ENCODE measurements at regions not wholly inside any gene's neighbourhood (a gene's known extent, or its start where the extent isn't known, plus 50 kb on each side); places are given as distances from the start of the nearest gene placed in this dataset.
A peak's percentile ranks its signal among the peaks of the same experiment; 100 is the strongest.

DNA sequence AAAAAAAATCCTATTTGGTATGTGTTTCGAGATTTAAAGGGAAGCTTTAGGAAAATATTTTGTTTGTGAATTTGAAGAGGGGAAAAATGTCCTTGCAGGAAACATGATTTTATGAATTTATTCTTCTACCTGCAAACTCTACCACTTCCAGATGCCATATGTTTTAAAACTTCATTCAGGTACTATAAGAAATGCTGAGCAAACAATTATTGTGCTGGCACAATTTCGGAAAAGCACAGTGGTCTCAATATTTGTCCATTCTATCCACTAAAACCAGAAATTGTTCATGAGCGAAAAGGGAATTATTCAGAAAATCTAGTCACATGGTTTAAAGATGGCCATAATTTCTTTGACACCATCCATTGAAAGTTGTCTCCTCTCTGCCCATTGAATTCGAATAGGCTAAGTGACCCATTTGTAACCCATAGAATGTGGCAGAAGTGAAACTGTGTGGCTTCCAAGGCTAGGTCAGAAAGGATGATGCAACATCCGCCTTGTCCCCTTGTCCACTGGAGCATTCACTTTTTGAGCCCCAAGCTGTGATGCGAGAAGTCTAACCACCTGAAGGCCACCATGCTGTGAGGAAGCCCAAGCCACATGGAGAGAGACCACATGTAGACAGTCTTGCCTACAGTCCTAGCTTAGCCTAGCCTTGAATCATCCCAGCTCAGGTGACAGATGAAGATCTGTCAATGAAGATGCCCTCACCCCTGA, 189.8 kb upstream of the PRKCQ start:
- no peak for DNase-seq (ENCODE audit: low read depth)

DNA sequence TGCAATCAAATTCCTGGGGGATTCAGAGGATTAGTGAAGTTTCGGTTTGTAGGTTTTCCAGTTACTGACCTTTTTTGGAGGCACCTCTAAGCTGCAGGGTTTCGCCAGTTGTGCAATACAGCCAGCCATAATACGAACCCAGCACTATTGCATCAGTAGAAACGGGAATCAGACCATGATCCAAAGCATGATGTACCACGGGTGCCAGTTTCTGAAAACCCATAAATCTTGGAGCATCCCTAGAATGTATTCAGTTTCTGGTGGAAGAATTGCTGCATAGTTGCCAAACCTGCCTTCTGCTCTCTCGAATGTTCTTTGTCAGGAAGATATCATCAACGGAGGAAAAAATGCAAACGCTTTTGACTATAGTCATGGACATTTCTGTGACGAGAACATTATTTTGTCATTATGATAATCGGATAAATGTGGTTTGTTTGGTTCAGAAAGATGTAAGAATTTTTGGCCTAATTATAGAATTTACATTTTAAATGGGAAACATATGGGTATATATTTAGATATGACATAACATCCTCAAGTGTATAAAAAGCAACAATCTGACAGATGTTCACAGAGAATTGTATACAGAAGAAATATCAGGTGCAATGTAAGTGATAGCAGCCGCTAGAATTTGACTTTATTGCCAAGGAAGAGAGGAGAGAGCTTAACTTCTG, 186.2 kb upstream of the PRKCQ start:
- DNase-seq (ENCODE audit: low read depth): peak; percentile 70

DNA sequence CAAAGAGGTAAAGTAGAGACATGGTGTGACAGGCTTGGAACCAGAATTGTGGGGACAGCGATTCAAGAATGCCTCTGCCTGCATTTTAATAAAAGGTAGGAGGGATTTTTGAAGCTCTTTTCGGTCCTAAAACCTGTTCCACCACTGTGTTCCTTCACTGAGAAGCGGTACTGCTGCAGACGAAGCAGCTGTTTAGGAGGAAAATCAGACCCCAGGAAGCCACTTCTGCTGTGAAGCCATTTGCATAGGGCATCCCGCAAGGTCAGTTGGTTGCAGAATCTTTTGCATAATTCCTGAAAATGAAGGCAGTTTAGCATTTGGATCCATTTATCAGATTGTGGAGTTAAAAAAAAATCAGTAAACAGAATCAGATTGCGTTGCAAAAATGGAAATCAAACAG, 183.3 kb upstream of the PRKCQ start:
- no peak for DNase-seq (ENCODE audit: low read depth)

- no peak for DNase-seq (ENCODE audit: low read depth)
Observed at GRCh38 chr10:6763001-6763400, 182.9 kb upstream of the PRKCQ start.

- DNase-seq (ENCODE audit: low read depth): no peak
Observed at GRCh38 chr10:6759961-6760360, 179.9 kb upstream of the PRKCQ start.

DNA sequence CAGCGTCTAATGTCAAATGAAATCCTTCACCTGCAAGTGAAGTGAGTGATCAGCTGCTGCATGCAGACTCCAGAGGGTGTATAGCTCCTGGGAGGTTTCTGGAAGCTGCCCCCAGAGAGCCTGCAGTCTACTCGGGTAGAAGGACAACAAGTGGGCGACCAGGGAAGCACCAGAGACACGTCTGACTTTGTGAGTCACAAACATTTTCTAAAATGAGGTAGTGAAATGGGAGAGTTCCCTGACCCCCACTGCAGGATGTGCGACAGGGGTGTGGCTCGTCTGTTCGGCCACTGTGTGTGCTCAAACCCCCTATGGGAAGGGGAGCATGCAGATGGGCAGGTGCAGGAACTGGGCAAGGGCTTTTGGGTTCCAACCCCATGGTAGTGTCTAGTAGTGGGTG, 177.1 kb upstream of the PRKCQ start:
- no peak for DNase-seq (ENCODE audit: low read depth)

- DNase-seq (ENCODE audit: low read depth): no peak
Observed at GRCh38 chr10:6756716-6757115, 176.6 kb upstream of the PRKCQ start.

GRCh38 chr10:6755781-6756460, 175.8 kb upstream of the PRKCQ start:
- peak; percentile 68 for DNase-seq (ENCODE audit: low read depth)

DNA sequence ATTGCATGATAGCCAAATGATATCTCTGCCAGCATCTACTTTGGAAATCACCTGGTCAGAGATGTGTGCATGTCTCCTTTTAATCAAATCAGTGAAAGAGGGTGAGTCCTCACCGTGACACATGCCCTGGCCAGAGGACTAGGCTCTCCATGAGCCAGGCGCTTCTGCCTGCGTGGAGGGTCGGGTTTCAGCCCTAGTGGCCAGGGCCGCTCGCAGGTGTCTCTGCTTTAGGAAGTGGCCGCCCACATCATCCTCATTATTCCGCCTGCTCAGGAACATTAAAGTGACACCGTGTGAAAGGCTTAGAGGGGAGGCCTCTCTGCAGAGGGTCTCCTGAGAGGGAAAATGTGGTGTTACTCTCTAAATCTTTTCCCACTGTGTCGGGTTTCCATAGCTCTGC, 173.6 kb upstream of the PRKCQ start:
- DNase-seq (ENCODE audit: low read depth): no peak

GRCh38 chr10:6751363-6751762, 171.3 kb upstream of the PRKCQ start:
- DNase-seq (ENCODE audit: low read depth): no peak

GRCh38 chr10:6748981-6749635, 169.0 kb upstream of the PRKCQ start:
- peak; percentile 34 for DNase-seq (ENCODE audit: low read depth)

DNA sequence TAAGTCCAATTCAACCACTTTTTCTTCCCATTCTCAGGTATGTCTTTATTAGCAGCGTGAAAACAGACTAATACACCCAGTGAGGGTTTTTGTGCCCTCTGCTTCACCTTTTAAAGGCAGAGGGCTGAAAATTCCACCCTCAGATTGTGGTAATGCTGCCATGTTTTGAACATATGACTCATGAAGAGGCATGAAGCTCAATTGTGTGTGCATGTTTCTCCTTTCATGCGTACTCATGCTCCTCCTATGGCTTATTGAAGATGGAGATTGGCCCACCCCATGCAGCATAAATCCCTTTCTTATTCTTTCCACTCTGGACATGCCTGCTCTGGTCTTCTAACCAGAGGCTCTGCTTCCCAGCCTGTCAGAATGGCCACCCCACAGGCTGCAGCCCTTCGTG, 168.0 kb upstream of the PRKCQ start:
- DNase-seq (ENCODE audit: low read depth): no peak

- peak; percentile 59 for DNase-seq (ENCODE audit: low read depth)
Observed at GRCh38 chr10:6746782-6747181, 166.7 kb upstream of the PRKCQ start.

DNA sequence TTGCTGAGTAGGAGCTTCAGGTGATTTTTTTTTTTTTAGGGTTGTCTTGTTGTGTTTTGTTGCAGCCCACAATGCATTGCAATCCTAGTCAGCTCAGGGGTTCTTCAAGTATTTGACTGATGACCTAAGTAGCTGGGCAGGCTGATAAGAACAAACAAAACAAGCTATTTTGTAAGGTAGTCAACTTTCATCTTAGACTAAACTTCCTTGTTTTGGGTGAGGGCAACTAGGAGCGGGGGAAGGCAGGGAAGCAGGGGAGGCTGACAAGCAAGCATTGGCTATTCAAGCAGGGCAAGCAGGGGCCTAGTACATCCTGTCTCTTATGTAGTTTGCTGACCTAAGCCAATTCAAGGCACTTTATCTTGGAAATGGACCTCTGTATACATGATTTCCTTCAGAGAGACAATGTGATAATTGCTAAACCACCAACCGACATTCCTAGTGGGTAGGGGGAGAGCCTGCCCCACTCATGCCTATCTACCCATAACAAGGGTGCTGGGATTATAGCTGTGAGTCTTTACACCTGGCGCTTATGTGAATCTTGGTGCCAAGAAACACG, 163.3 kb upstream of the PRKCQ start:
- DNase-seq (ENCODE audit: low read depth): no peak

GRCh38 chr10:6741541-6741941, 161.5 kb upstream of the PRKCQ start:
- DNase-seq (ENCODE audit: low read depth): peak; percentile 45

DNA sequence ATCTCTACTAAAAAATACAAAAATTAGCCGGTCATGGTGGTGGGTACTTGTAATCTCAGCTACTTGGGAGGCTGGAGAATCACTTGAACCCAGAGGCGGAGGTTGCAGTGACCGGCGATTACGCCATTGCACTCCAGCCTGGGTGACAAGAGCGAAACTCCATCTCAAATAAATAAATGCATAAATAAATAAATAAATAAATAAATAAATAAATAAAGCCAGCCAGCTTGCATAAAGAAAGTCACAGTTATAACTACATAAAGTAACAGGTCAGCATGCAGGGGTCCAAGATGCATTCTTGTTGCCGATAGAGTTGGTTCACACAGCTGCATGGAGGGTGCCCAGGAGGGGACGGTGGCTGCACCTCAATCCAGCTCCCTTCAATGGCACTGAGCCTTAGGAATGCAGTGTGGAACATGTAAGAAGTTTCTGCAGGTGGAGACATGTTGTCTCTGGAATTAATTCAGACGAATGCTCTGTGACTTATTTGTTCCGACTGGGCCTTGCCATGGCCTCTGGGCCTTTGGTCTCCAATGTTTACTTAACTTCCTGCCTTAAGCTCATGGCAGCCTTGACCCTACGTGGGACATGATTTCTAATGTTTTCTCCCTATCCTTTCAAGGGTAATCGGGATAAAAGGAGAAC, 159.6 kb upstream of the PRKCQ start:
- no peak for DNase-seq (ENCODE audit: low read depth)

DNA sequence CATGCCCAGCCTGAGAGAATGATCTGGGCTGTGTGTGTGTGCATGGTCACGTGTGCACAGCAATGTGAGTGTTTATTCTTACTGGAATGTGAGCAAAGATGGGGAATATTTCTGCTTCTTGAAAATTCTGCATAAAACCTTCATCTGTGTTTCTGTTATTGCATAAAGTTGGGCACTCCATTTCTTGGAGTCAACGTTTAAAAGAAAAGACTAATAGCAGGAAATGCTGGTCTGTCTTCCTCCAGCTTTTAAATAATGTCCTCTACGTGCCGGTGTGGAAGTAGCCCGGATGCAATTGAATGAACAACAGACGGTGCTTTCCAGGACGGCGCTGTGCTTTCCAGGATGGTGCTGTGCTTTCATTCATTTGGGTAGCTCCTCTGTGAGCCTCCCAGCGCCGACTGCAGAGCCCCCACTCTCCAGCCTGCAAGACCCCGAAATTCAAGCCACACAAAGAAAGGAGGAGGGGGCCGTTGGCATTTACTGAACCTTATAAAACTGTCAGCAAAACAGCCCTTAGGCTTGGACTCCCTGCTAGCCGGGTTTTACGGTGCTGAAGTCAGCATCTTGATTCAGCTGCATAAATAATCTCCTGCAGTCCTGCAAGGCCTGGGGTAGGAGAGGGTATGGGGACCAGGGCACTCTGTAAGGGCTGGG, 158.2 kb upstream of the PRKCQ start:
- peak; percentile 57 for DNase-seq (ENCODE audit: low read depth)

- no peak for DNase-seq (ENCODE audit: low read depth)
Observed at GRCh38 chr10:6737758-6738111, 157.7 kb upstream of the PRKCQ start.

DNA sequence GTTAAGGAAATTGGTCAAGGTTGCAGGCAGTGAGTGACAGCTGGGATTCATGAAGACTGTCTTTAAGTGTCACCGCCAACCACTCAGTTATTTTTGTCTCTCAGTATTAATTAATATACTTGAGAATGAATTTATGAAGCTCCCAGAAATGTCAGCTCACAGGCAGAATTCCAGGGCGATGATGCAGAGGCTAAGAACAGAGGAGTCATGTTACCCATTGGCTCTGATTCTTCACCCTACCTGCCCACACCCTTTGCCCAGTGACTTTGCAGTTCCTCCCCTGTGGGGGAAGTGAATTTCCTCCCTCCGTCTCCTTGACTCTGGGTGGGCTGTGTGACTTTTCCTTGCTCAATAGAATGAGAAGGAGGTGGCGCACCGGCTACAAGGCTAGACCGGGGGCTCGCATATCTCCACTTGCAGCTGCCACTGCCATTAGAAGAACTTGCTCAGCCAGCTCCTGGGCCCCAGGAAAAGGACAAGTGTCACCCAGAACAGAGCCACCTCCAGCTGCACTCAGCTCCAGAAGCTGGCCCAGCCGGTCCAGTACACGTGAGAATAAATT, 157.1 kb upstream of the PRKCQ start:
- DNase-seq (ENCODE audit: low read depth): peak; percentile 62

- no peak for DNase-seq (ENCODE audit: low read depth)
Observed at GRCh38 chr10:6734286-6734685, 154.2 kb upstream of the PRKCQ start.

DNA sequence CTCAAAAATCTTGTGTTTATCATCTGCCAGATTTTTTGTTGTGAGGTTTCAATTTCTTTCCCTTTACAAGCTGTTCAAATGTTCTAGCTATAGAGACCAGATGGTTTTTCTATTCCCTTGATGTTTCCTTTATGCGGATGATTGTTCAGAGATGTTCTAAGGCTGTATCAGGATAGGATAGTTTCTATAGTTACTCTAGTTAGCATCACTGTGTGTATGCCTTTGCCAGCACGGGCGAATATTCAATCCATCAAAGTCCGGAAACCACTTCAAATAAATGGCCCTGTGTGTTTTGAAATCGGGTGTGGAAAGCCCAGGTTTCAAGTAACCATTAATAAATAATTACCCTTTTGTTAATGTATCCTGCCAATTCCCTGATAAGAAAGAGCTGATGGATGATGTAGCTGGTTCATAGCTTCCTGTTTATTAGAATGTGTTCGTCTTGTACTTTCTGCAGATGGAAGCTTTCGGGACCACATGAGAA, 149.8 kb upstream of the PRKCQ start:
- peak; percentile 11 for DNase-seq (ENCODE audit: low read depth)

All from iris pigment epithelial cell (primary cell).